PC-3 (cell line): ENCODE measurements at regions not wholly inside any gene's neighbourhood (a gene's known extent, or its start where the extent isn't known, plus 50 kb on each side); places are given as distances from the start of the nearest gene placed in this dataset.
"Not testable (repeated sequence)": the region's sequence is repeated elsewhere in the genome, so short reads cannot be mapped to it uniquely, and the experiment has no call there.

ENCODE experiments used
- ATAC-seq: fragments of 200-7000 bp; cut with Tn5 transposase; 2 replicates; pipeline ENCODE4 v1.9.1; 2020; ENCODE audit warnings: mild to moderate bottlenecking, moderate library complexity
- BruUV-seq: library from RNA; stranded (reverse); fragments of 400-500 nt; replicated peaks from 2 replicates; lab custom pipeline; 2021; lab: Mats Ljungman, UMichigan
- CTCF ChIA-PET: fragments of 300-600 bp; sonication (Branson Sonifier 250); formaldehyde crosslinking; loops from one replicate; lab custom pipeline; 2022; ENCODE audit warnings: antibody characterized with exemption; lab: Charles Lee
- POLR2A ChIA-PET: fragments of 300-600 bp; sonication (Branson Sonifier 250); formaldehyde crosslinking; loops from one replicate; lab custom pipeline; 2022; ENCODE audit warnings: antibody characterized with exemption; ENCODE audit not compliant: unreplicated experiment; lab: Charles Lee
- DNase-seq: peaks from one replicate; pipeline ENCODE4 v3.0.0-alpha.2; 2015
- H2AFZ ChIP-seq: fragments of 300-600 bp; sonication (generic); 2 replicates; pipeline ENCODE4 v1.6.0; 2016; ENCODE audit warnings: antibody characterized with exemption, low read length
- H3F3A ChIP-seq: fragments of 300-600 bp; sonication (generic); one replicate; pipeline ENCODE4 v1.6.0; 2017; ENCODE audit warnings: antibody characterized with exemption, low read length, control low read depth, mild to moderate bottlenecking; ENCODE audit not compliant: unreplicated experiment
- H3K27ac ChIP-seq: fragments of 300-600 bp; sonication (generic); 2 replicates; pipeline ENCODE4 v1.5.1; 2016; ENCODE audit warnings: mild to moderate bottlenecking, low read length
- H3K27me3 ChIP-seq: fragments of 300-600 bp; sonication (generic); 2 replicates; pipeline ENCODE4 v1.6.1; 2016; ENCODE audit warnings: low read length, mixed read lengths
- H3K36me3 ChIP-seq: fragments of 300-600 bp; sonication (generic); 2 replicates; pipeline ENCODE4 v1.6.1; 2016; ENCODE audit warnings: low read depth, mixed run types, low read length, mixed read lengths
- H3K4me1 ChIP-seq: fragments of 300-600 bp; sonication (generic); 2 replicates; pipeline ENCODE4 v1.5.1; 2016; ENCODE audit warnings: low read length; ENCODE audit not compliant: insufficient read depth
- H3K4me2 ChIP-seq: fragments of 300-600 bp; sonication (generic); 2 replicates; pipeline ENCODE4 v1.6.0; 2016; ENCODE audit warnings: low read length
- H3K4me3 ChIP-seq: fragments of 300-600 bp; sonication (generic); 2 replicates; pipeline ENCODE4 v1.5.1; 2016; ENCODE audit warnings: mild to moderate bottlenecking, low read length, mixed read lengths
- H3K79me2 ChIP-seq: fragments of 300-600 bp; sonication (generic); 2 replicates; pipeline ENCODE4 v1.6.1; 2017; ENCODE audit warnings: low read length, mixed read lengths
- H3K9ac ChIP-seq: fragments of 300-600 bp; sonication (generic); 2 replicates; pipeline ENCODE4 v1.6.0; 2016; ENCODE audit warnings: mild to moderate bottlenecking, low read length
- H3K9me2 ChIP-seq: fragments of 300-600 bp; sonication (generic); replicated peaks from 2 replicates; pipeline ENCODE4 v1.6.1; 2016; ENCODE audit warnings: mixed run types, low read length, mixed read lengths
- H3K9me3 ChIP-seq: fragments of 300-600 bp; sonication (generic); 2 replicates; pipeline ENCODE4 v1.6.1; 2016; ENCODE audit warnings: low read length, mixed read lengths
- H4K20me1 ChIP-seq: fragments of 300-600 bp; sonication (generic); 2 replicates; pipeline ENCODE4 v1.6.1; 2016; ENCODE audit warnings: low read length, mixed read lengths
- CTCF ChIP-seq: fragments of 300-600 bp; sonication (generic); conservative IDR thresholded peaks from 2 replicates; pipeline ENCODE4 v1.5.1; 2017; ENCODE audit warnings: antibody characterized with exemption, low read depth, mild to moderate bottlenecking, low read length
- EZH2 ChIP-seq: fragments of 300-600 bp; sonication (generic); IDR thresholded peaks from one replicate; pipeline ENCODE4 v1.6.1; 2017; ENCODE audit warnings: antibody characterized with exemption, mild to moderate bottlenecking, low read length; ENCODE audit not compliant: unreplicated experiment
- EZH2phosphoT487 ChIP-seq: fragments of 300-600 bp; sonication (generic); IDR thresholded peaks from 2 replicates; pipeline ENCODE4 v1.6.1; 2018; ENCODE audit warnings: mild to moderate bottlenecking, antibody characterized with exemption, low read length, borderline replicate concordance
- intact Hi-C: fragments of 100-400 bp; cut with micrococcal nuclease; formaldehyde crosslinking; loops from 2 replicates; pipeline ENCODE4 v1.9.0; 2023

DNA sequence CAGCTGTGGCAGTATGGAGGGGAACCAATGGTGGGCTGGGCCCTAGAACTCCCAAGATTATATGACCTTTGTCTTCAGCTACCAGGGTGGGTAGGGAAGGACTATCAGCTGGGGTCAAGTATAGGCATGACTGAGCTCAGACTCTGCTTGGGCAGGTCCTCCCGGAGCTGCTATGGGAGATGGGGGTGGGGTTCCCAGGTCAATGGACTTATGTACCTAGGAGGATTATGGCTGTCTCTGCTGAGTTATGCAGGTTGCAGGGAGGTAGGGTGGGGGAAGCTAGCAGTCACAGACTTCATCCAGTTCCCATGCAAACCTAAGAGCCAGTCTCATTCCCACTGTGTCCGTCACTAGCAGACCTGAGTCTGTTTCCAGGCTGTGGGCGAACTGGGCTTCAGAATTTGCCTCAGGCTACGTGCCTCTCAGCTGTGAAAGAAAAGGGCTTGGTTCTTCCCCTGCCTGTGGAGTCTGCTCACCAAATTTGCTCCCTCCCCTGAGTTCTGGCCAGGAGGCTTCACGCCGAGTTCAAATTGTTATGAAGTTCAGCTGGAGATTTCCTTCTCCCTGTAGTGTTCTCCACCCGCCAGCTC, 985.8 kb upstream of the NRXN1 start:
- ATAC-seq: no peak
- Histone ChIP-seq H3K36me3 (no peaks in the 10 kb centered on the region), H3K9me2 (no peaks in the 10 kb centered on the region), H3F3A (no peaks in the 10 kb centered on the region), H3K9ac (no peak overlapping the region), H4K20me1 (no peaks in the 10 kb centered on the region), H3K79me2 (no peaks in the 10 kb centered on the region), H3K27ac (no peak overlapping the region), H3K4me3 (no peak overlapping the region), H3K27me3 (no peaks in the 10 kb centered on the region), H2AFZ (no peak overlapping the region), H3K4me2 (no peak overlapping the region), H3K4me1 (no peaks in the 10 kb centered on the region), H3K9me3 (no peaks in the 10 kb centered on the region)
- intact Hi-C loops: no loop called here
- DNase-seq: no peak
- ChIA-PET POLR2A (no interaction called here), CTCF (no interaction called here)
- TF ChIP-seq EZH2: no peak
- no peak for TF ChIP-seq EZH2phosphoT487
- TF ChIP-seq CTCF: no peak
- BruUV-seq: no TSS peak

DNA sequence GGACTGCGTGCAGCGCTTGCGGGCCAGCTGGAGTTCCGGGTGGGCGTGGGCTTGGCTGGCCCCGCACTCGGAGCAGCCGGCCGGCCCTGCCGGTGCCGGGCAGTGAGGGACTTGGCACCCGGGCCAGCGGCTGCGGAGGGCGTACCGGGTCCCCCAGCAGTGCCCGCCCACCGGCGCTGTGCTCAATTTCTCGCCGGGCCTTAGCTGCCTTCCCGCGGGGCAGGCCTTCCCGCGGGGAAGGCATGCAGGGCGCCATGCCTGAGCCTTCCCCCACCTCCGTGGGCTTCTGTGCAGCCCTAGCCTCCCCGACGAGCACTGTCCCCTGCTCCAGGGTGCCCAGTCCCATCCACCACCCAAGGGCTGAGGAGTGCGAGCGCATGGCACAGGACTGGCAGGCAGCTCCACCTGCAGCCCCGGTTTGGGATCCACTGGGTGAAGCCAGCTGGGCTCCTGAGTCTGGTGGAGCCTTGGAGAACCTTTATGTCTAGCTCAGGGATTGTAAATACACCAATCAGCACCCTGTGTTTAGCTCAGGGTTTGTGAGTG, 975.0 kb upstream of the NRXN1 start:
- CTCF ChIA-PET, H3K9ac ChIP-seq, intact Hi-C loops, H4K20me1 ChIP-seq, ATAC-seq, H3K9me3 ChIP-seq, H3K4me2 ChIP-seq, H3K27me3 ChIP-seq, H3K36me3 ChIP-seq, DNase-seq, H3K4me1 ChIP-seq, H3K9me2 ChIP-seq, BruUV-seq, H3K4me3 ChIP-seq, H3F3A ChIP-seq, H2AFZ ChIP-seq, H3K79me2 ChIP-seq, H3K27ac ChIP-seq: not testable (repeated sequence)
- POLR2A ChIA-PET: interaction anchor here (0.6 kb wide), 1 partner anchor 381 kb away, joined by 5 read pairs; no protein-coding TSS in a partner anchor

DNA sequence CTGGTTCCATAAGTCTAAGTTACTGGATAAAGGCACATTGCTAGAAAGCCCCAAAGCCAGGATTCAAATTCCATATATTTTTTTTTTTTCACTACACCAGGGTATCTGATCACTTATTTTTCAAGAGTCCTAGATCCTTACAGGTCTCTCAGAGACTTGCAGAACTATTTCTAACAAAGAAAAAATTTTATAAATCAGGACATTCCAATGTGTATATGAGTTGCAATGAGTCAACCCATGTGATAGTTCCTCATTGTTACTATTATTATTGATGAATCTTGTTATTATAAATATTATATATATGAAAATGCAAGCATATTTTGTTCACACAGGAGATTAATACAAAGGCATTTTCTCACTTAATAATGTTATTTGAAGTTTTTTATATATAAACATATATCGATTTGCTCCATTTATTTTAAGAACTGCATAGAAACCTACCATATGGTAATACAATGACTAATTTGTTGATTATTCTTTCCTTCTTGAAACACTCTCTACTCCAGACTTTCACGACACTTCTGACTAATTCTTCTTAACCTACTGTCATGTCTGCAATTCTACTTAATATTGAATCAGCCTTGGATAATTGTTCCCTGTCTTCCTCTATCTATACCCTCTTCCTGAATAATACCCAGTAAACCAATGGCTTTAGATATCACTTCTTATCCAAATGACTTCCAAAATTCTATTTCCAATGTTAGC, 968.4 kb upstream of the NRXN1 start:
- Histone ChIP-seq H3K27me3 (no peaks in the 10 kb centered on the region), H3K79me2 (no peaks in the 10 kb centered on the region), H3K4me1 (peaks cover 5% of the 10 kb centered on the region; the same call in 1 of the 2 replicates), H3K9ac (no peak overlapping the region), H3K9me2 (no peaks in the 10 kb centered on the region), H4K20me1 (no peaks in the 10 kb centered on the region), H2AFZ (no peak overlapping the region), H3K4me2 (no peak overlapping the region), H3F3A (no peaks in the 10 kb centered on the region), H3K4me3 (no peak overlapping the region), H3K36me3 (no peaks in the 10 kb centered on the region), H3K9me3 (no peaks in the 10 kb centered on the region), H3K27ac (no peak overlapping the region)
- TF ChIP-seq EZH2phosphoT487: no peak
- no peak for TF ChIP-seq EZH2
- no peak for TF ChIP-seq CTCF
- ChIA-PET CTCF (no interaction called here), POLR2A (no interaction called here)
- BruUV-seq: no TSS peak
- peak; percentile 8 for DNase-seq
- intact Hi-C loops: no loop called here
- ATAC-seq: no peak
